ENCODE measurements at regions not wholly inside any gene's neighbourhood (a gene's known extent, or its start where the extent isn't known, plus 50 kb on each side); places are given as distances from the start of the nearest gene placed in this dataset.

DNA sequence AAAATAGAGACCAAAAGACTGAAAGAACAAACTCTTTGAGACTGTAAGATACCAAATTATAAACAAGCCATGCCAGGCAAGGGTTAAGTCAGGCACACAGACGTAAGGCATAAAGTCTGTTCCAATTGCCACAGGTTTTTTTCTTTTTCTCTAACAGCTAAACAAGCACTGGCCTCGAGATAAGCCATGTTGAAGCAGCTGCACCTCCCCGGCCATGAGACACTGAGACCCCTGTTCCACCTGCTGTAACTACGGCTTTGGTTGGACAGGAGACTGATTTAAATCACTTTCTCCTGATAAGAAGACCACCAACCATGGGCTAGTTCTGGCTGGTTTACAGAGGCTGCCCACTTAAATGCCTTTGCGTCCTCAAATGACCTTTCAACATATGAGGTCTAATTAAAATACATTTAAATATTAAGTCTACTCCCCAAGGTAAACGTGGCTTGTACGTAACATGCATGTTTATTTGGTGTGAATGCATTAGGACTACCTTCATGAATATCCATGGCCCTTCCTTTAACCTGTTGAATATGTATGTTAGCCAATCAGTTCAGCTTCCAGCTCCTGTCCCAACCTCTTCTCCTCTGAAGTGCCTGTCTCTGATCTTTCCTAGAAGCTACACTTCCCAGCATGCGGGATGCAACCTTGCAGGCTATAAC is 117.2 kb downstream of the CMPK2 start:
- TF ChIP-seq CTCF (IDR thresholded peaks at IDR 0.05) (no peak), POLR2A (IDR thresholded peaks at IDR 0.05) (no peak)

Data from right lobe of liver (tissue), 4 donors.